ENCODE measurements at regions not wholly inside any gene's neighbourhood (a gene's known extent, or its start where the extent isn't known, plus 50 kb on each side); places are given as distances from the start of the nearest gene placed in this dataset.

GRCh38 chr12:118884226-118884625 is 97.1 kb upstream of the SRRM4 start:
- TF ChIP-seq CTCF (IDR thresholded peaks at IDR 0.05) (no peak), POLR2A (IDR thresholded peaks at IDR 0.05) (no peak)
